Posterior cingulate gyrus (tissue), 11 donors: ENCODE measurements at regions not wholly inside any gene's neighbourhood (a gene's known extent, or its start where the extent isn't known, plus 50 kb on each side); places are given as distances from the start of the nearest gene placed in this dataset.
A peak's percentile ranks its signal among the peaks of the same experiment; 100 is the strongest.

Experiments used
- DNase-seq, 10 donors: peaks; one replicate each; pipeline versions ENCODE4 v3.0.0 to v3.0.0-alpha.2; 2020 to 2021; ENCODE audit warnings: mixed read lengths in 3 of 10
- intact Hi-C: fragments of 100-400 bp; cut with DNase I; formaldehyde crosslinking; loops from one replicate; pipeline ENCODE4 v1.15.1; 2023

DNA sequence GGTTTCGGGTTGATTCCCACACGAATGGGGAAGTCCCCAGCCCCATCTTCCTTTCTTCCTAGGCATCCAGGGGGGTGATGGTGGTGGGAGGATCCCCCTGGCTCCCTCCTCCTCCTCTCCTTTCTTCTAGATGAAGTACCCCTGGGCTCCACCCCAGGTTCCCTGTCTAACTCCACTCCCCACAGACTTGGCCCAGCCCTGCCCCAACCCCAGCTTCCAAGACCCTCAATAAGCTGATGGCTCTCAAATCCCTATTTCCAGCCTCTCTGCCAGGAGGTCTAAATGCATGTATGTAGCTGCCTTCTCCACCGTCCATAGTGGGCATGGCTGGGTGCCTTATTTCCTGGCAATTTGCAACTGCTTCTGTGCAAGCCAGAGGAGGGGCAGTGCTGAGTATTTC is 383.7 kb downstream of the BCL11B start:
- intact Hi-C loops, result no loop called here
- no peak for DNase-seq

DNA sequence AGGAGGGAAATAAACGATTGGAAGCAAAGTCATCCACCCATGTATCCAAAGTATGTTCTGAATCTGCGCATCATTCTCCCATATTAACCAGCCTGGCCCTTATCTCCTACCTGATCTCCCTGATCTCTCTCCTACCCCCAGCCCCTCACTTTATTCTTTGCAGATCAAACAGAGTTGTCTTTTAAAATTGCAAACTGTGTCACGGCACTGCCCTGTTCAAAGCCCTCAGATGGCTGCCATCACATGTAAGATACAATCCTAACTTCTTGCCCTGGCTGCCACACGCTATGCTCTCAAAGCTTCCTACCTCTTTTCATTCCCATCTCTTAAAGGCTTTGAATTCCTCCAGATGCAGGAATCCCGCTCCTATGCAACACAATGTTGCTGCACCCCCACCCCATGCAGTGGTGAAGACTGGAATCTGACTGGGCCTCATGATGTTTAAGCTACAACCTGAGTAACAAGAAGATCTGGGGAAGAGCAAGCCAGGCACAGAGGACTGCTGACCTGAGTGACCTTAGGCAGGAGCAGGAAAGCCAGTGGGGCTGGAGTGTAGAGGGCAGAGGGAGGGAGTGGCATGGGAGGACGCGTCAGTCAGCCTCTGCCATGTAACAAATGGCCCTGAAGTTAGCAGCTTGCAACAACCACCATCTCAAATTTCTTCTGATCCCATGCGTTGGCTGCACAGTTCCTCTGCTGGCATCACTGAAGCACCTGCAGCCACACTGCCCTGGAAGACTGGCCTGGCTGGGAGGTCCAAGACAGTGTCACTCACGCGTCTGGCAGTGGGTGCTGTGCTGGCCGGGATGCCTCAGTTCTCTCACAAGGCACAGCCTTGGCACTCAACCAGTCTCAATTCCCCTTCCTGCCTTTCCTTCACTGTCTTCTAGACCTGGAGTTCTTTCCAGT is 382.8 kb downstream of the BCL11B start:
- no peak for DNase-seq

DNA sequence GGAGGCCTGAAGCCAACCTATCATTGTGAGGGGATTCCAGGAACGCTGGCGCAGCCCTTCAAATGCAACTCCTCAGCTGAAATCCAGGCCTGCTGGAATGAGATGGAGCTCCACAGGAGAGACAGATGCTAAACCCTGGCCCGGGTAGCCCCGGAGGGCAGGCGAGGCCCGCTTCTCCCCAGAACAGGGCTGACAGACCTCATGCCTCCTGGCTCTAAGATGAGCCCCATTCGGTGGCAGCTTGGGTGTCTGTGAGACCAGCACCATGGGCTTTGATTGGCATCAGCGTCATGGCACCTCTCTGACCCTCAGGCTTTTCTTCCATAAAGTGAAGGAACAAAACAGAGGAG is 382.2 kb downstream of the BCL11B start:
- no peak for DNase-seq

More for the DNA sequence above, 382.8 kb downstream of the BCL11B start:
- intact Hi-C loops, result no loop called here

DNA sequence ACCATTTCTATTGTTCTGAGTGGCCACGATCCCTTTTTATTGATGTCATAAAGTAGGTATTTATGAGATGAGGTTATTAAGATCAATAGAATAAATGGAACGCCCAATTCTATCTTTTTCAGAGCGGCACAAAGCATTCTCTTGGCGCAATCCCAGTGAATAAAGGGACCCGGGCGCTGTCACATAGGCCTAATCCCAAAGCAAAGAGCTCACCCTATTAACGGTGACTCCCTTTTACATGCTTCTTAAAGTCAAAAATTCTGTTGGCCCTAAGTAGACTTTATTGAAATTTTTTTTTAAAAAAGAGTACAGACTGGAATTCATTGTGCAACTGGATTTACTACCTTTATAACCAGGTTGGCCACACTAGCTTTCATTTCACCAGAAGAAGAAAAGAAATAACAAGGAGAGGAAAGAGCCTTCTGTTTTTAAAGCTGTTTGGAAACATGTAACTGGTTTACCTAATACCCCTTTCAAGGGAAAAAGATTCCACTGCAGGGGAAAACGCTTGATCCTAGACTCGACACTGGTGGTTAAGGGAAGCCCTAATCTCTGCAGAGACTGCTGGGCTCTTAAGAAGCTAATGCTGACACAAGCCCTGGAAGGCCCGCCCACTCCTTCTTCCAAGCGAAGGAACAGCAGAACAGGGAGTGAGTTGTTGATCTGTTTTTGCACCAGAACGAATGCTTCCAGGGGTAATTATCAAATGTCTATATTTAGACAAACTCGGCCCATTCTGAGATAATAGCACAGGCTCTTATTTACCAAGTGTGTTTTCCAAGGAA is 381.2 kb downstream of the BCL11B start:
- intact Hi-C loops, result no loop called here
- DNase-seq, result no peak

More for the DNA sequence above, 382.2 kb downstream of the BCL11B start:
- intact Hi-C loops, result no loop called here

DNA sequence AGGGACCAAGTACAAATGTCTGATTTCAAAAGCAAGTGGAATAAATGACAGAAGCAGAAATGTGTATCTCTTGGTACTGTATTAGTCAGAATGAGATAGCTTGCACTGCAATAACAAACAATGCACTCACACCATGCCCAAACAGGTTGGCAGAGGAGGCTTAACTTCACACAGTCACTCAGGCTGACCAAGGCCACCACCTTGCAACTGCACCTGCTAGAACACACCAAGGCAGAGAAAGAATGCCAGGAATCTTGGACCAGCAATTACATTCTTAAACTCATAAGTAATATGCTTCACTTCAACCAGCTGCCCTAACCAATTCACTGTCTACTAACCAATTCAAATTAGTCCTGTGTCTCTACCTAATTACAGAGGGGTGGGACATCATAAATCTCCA is 378.3 kb downstream of the BCL11B start:
- intact Hi-C loops, result no loop called here
- no peak for DNase-seq

DNA sequence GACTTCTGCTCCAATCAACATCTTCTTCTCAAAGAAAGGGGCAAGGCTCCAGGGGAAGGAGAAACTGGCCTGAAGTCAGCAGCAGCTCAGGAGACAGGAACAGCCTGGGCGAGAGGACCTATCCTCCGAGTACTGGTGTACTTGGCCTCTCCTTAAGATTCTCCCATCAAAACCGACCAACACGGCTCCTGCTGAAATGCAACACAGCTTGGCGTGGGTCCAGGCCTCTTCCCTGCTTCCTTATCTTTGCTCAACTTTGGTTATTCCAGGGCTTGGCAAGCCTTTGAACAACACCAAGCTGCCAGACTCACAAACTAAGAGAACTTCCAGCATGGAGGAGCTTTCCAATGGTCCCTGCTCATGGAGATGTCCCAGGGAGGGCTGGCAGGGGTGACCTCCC is 377.4 kb downstream of the BCL11B start:
- DNase-seq, result no peak
- intact Hi-C loops, result no loop called here

DNA sequence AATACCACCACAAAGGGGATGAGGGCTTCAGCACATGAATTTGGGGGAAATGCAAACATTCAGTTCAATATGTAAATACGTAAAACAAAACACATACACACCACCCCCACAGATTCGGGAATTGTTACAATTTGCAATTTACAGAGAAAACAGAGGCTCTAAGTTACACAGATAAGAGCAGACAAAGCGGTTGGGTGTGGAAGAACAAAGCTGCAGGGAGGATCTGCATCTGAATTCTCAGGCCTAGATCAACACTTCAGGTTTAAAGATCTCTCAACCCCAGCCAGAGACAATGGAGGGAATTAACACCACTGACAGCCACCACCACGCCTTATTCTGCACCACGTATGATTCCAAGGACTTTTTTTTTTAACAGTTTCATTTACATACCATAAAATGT is 375.5 kb downstream of the BCL11B start:
- intact Hi-C loops, result no loop called here
- no peak for DNase-seq

DNA sequence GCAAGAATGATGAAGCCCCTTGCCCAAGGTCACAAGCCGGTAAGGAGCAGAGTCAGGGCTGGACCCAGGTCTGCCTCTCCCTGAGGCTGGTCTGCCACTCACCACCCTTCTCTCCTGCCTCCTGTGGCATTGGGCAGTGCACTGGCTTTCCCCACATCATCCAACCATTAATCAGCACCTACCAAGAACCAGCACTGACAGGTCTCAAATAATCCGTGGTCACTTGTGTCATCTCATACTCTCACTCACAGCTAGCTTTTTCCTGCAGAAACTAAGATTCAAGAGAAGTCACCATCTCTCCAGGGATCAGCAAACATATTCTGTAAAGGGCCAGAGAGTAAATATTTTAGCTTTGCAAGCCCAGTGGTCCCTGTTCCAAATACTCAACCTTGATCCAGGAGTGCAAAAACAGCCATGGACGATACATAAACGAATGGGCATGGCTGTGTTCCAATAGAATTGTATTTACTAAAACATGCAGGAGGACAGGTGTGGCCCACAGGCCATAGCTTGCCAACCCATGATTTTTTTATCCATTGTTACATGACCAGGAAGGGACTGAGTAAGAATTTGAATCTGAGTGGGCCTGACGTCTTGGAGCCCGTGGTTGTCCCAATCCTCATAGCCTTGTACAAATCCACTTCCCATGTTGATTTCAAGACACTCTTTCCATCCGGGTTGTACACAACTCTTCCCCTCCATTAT is 374.2 kb downstream of the BCL11B start:
- no peak for DNase-seq
- intact Hi-C loops, result no loop called here

DNA sequence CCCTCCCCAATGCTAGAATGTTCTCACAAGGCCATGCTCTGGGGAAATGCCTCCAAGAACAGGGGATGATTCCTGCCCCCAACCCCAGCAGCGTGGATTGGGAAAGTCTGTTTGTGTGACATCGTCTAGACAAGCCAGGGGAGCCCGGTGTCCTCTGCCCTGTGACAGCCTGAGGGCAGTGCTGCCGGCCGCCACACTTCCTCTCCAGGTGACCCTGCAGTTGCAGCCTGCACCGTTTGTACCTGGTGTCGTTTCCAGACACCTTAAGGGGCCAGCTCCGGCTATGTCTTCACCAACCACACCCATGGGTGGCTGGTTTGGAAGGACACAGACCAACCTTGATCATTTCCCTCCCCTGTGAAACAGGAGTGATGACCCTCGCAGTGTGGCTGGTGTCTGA is 372.6 kb downstream of the BCL11B start:
- no peak for DNase-seq
- intact Hi-C loops, result no loop called here

DNA sequence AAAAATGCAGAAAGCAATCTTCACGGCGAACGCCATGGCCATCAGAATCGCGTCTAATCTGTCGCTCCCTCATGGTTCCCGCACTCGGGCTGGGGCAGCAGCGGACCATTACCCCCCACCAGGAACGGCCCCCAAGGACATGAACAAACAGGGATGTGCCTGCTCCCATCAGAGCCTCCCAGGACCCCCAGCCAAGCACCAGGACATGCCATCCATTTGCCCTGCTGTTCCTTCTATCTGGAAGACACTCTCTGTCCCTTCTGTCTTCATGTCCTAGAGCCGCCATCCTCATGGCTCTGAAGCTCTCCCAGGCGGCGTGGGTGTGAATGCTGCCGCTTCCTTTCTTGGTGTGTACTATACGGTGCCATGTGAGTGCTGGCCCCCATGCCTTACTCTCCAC is 371.8 kb downstream of the BCL11B start:
- DNase-seq, result no peak
- intact Hi-C loops, result no loop called here

DNA sequence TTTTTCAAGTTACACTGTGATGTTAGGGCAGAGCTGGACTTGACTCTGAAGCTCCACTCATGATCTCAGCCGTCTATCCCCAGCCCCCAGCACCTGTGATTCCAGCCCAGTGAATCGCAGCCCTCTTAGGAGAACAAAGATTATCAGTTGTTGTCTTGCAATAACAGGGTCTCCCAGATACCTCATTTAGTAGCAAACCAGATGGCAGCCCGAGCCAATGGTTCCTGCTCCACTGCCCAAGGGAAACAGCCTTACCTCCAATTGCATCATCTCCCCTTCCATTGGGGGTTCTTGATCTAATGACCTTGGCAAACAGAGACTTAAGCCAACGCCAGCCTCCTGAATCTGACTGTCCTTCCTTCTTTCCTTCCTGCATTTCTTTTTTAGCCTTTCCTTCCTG is 371.2 kb downstream of the BCL11B start:
- DNase-seq, result no peak
- intact Hi-C loops, result no loop called here

DNA sequence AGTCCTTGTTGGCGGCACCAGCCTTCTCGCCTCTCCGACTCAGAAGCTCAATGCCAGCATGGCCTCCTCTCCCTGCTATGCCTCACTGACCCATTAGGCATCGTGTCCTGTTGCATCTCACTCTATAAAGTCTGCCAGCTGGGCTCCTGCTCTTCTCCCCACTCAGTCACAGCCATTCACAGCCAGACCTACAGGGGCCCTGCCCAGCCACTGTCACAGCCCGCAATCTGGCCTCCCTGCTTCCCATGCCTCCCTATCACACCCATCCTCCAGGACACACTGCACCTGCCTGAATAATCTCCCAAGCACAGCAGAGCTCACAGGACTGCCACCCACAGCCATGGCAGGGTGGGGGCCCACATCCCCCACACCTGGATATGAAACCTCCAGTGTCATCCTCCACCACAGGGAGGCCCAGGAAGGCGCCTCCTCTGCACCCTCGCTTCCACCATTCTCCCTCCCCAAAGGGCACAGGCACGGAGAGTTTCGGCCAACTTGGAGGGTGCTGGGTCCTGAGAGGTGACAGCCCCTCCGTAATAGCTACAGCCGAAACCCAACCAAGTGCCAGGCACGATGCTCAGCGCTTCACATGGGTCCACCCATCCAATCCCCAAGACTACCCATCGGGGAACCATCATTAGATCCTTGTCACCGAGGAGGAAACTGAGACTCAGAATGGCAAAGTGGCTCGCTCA is 370.3 kb downstream of the BCL11B start:
- intact Hi-C loops, result no loop called here
- DNase-seq, result no peak

DNA sequence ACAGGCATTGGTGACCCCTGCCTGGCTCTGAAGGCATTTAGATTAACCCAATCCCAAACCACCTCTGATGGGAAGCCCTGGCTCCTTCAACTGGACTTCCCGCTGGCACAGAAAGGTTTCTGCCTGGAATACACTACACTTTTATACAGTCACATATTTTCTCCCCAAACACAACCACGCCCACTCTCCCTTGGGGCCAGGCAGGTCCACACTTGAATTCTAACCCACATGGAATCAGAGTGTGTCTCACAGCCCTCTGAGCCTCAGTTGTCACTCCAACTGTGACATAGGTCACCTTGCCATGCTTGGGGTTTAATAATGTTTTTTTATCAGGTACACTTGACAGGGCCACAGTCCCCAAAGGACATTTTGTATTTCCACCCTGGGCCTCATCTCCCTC is 368.6 kb downstream of the BCL11B start:
- no peak for DNase-seq
- intact Hi-C loops, result no loop called here

DNA sequence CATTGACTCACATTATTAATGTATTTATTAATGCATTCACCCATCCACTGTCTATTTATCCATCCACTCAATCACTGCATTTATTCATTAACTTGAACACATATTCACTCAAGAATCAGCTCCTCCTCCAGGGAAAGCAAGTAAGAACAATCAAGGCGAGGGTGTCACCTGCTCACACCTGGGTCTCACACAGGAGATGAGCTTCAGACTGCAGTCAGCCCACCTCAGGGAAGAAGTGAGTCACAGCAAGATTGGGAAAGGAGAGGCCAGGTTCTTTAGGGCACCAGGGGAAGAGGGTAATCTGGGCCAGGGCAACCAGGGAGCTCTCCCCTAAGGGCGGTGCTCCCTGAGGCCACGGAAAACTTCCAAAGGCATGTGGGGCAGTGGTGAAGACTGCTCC is 367.3 kb downstream of the BCL11B start:
- intact Hi-C loops, result no loop called here
- no peak for DNase-seq

DNA sequence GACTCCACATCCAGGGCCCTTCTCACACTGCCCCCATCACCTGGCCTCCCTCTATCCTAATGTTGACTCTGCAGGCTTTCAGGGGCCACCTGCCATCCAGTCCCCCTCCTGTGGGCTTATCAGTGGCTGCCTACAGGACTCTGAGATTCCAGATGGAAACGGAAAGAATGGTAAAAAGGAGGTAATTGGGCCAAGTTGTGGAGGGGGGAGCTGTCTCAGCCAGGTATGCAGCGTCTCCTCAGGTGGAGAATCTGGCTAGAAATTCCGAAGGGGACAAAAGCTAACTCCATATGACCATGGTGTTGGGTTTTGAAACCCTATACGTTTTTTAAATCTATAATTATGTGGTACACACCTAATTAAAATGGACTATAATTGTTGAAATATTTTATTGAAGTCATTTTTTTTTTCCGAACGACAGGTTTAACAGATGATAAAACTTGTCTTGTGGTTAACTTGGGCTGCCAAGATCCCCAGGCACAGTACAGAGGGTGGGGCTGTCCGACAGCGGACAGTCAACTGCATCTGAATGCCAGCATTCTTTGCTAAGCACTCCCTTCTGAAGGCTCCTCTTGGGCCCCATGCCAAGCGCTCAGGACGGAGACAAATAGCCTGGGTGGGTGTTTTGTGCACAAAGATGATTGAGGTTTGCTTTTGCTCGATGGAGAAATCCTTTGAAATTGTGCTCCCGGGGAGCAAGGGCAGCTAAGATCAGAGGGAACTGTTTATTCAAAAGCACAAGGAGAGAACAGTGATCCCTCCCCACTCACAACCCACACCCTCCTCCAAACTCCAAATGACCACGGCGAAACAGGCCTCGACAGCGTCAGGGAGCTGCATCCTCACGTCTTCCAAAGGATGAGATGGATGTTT is 365.6 kb downstream of the BCL11B start:
- intact Hi-C loops, result no loop called here
- DNase-seq, result no peak

DNA sequence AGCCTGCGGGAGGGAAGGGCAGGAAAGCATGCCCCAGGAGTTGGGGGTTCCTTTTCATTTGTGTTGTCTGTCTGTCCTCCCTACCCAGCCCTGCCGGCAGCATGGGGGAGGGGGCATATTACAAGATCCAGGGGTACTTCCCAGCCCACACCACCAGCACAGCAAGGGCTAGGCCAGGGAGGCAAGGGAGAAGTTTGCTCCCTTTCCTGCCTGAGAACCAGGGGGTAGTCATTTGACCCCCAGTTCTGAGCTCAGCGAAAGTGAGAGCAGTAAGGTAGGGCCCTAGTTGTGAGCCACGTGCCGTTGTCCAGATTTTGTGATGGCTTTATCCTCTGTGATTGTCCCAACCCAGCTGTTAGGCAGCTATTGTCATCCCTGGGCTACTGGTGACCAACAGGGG is 364.7 kb downstream of the BCL11B start:
- intact Hi-C loops, result no loop called here
- no peak for DNase-seq

DNA sequence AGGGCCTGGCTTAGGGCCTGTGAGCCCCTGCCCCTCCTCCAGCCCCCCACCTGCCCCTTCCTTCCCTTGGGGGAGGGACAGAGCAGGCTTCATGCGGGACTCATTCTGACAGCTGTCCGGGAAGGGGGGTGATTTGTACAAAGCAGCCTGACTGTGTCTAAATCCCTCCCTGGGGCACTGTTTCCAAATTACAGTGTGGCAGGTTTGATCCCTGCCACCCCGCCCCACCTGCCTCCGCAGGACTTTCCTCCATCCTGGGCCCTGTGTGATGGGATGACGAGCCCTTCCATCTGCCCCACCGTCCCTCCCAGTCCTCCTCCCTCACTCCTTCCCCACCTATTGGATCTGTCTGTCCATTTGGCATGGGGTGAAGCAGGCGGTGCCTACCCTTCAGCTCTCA is 363.9 kb downstream of the BCL11B start:
- intact Hi-C loops, result no loop called here
- no peak for DNase-seq

DNA sequence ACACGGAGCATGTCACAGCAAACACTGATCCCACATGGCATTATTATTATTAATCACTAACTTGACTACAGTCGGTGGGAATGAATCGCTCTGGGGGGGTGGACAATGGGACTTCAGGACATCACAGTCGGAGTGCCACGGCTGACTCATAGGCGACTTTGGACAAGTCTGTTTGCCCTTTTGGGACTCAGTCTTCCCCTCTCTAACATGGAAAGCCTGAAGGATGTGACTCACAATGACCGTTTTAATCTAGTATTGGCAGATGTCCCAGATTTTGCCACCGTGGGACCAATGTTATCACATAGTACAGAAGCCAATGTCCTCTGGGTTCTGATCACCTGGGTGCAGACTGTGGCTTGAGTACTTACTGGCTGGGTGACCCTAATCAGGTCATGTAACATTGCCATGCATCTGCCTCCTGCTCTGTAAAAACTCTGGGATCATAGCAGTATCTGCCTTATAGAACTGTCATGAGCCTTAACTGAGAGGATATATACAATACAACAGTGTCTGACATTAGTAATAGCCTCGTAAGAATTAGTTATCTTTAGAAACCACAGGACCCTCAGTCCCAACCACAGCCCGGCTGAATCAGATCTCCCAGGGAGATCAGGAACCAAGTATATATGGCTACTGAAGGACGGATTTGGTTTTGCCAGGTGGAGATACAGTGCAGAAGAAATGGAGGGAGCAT is 362.6 kb downstream of the BCL11B start:
- intact Hi-C loops, result no loop called here
- DNase-seq, result peak in 1 of 10 donors; percentile 26

DNA sequence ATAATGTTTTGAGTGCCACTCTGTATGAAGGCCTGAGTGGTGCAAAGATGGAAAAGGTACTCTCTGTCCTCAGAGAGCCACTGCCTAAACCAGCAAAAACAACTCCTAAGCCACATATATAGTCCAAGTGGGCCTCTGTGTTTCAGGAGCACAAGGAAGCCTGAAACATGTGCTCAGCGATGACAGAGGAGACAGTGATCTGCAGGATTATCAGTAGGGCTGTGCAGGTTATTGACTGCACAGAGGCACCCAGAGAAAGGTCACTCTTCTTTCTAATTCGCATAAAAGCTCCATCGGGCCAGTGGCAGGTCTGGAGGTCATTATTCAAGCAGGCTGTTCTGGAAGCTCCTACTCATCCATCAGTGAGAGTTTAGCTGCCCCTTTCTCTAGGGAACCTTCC is 361.9 kb downstream of the BCL11B start:
- intact Hi-C loops, result no loop called here
- peak in 1 of 10 donors; percentile 14 for DNase-seq
